GM23338 (cell line): ENCODE measurements at regions not wholly inside any gene's neighbourhood (a gene's known extent, or its start where the extent isn't known, plus 50 kb on each side); places are given as distances from the start of the nearest gene placed in this dataset.

ENCODE experiments used
- ATAC-seq: fragments of 200-7000 bp; cut with Tn5 transposase; 3 replicates; pipeline ENCODE4 v1.9.1; 2020
- DNase-seq: peaks from one replicate; pipeline ENCODE4 v3.0.0-alpha.2; 2015; ENCODE audit warnings: low spot score
- H2AFZ ChIP-seq: fragments of 200-600 bp; sonication (generic); 2 replicates; pipeline ENCODE4 v1.8.0; 2016; ENCODE audit warnings: antibody characterized with exemption, mild to moderate bottlenecking, moderate library complexity
- H3F3A ChIP-seq: fragments of 200-600 bp; sonication (generic); replicated peaks from 2 replicates; pipeline ENCODE4 v1.8.0; 2017; ENCODE audit warnings: antibody characterized with exemption, mixed run types, low read depth
- H3K27ac ChIP-seq: fragments of 200-600 bp; sonication (generic); 2 replicates; pipeline ENCODE4 v1.6.1; 2016; ENCODE audit warnings: low read depth
- H3K27me3 ChIP-seq: fragments of 200-600 bp; sonication (generic); 2 replicates; pipeline ENCODE4 v1.8.0; 2016; ENCODE audit warnings: mild to moderate bottlenecking, mixed run types, moderate library complexity; ENCODE audit not compliant: insufficient read depth
- H3K36me3 ChIP-seq: fragments of 200-600 bp; sonication (generic); 2 replicates; pipeline ENCODE4 v1.8.0; 2016; ENCODE audit warnings: mild to moderate bottlenecking; ENCODE audit not compliant: insufficient read depth
- H3K4me1 ChIP-seq: fragments of 200-600 bp; sonication (generic); 2 replicates; pipeline ENCODE4 v1.8.0; 2016; ENCODE audit warnings: mild to moderate bottlenecking, moderate library complexity; ENCODE audit not compliant: insufficient read depth
- H3K4me2 ChIP-seq: fragments of 200-600 bp; sonication (generic); 2 replicates; pipeline ENCODE4 v1.7.1; 2017; ENCODE audit warnings: mixed run types
- H3K4me3 ChIP-seq: fragments of 200-600 bp; sonication (generic); 2 replicates; pipeline ENCODE4 v1.6.1; 2016; ENCODE audit warnings: mixed run types
- H3K79me2 ChIP-seq: fragments of 200-600 bp; sonication (generic); replicated peaks from 2 replicates; pipeline ENCODE4 v1.8.0; 2017; ENCODE audit warnings: mild to moderate bottlenecking; ENCODE audit not compliant: insufficient read depth
- H3K9me2 ChIP-seq: fragments of 200-600 bp; sonication (generic); 2 replicates; pipeline ENCODE4 v1.8.0; 2017; ENCODE audit not compliant: insufficient read depth
- H4K20me1 ChIP-seq: fragments of 200-600 bp; sonication (generic); replicated peaks from 2 replicates; pipeline ENCODE4 v1.8.0; 2017; ENCODE audit warnings: mild to moderate bottlenecking; ENCODE audit not compliant: insufficient read depth
- H3K27ac Mint-ChIP-seq: 2 replicates; pipeline ENCODE4 v1.8.0; 2020; ENCODE audit warnings: inconsistent platforms, mild to moderate bottlenecking, moderate library complexity, mixed read lengths
- H3K27me3 Mint-ChIP-seq: 3 replicates; pipeline ENCODE4 v1.8.0; 2022; ENCODE audit warnings: low read depth, mild to moderate bottlenecking, moderate library complexity, mixed read lengths, inconsistent platforms; ENCODE audit not compliant: insufficient read depth, poor library complexity
- H3K36me3 Mint-ChIP-seq: 3 replicates; pipeline ENCODE4 v1.8.0; 2021; ENCODE audit warnings: low read depth, mild to moderate bottlenecking, inconsistent platforms, moderate library complexity, mixed read lengths
- H3K4me1 Mint-ChIP-seq: 3 replicates; pipeline ENCODE4 v1.8.0; 2020; ENCODE audit warnings: mild to moderate bottlenecking, inconsistent platforms, mixed read lengths
- H3K4me3 Mint-ChIP-seq: 3 replicates; pipeline ENCODE4 v1.8.0; 2021; ENCODE audit warnings: moderate library complexity, mild to moderate bottlenecking, inconsistent platforms, mixed read lengths
- H3K9me3 Mint-ChIP-seq: 3 replicates; pipeline ENCODE4 v1.8.0; 2020; ENCODE audit warnings: moderate library complexity, mild to moderate bottlenecking, inconsistent platforms, mixed read lengths
- CREB1 ChIP-seq: fragments of 250-450 bp; sonication (Bioruptor Pico); IDR thresholded peaks from 2 replicates; pipeline ENCODE4 v1.5.0; 2020; ENCODE audit warnings: low read depth, mild to moderate bottlenecking, moderate library complexity
- EZH2 ChIP-seq: fragments of 200-600 bp; sonication (generic); IDR thresholded peaks from one replicate; pipeline ENCODE4 v1.8.0; 2017; ENCODE audit warnings: antibody characterized with exemption, mild to moderate bottlenecking, low read depth; ENCODE audit not compliant: unreplicated experiment
- EZH2phosphoT487 ChIP-seq: fragments of 200-600 bp; sonication (generic); IDR thresholded peaks from one replicate; pipeline ENCODE4 v1.8.1; 2018; ENCODE audit warnings: antibody characterized with exemption; ENCODE audit not compliant: unreplicated experiment
- JUNB ChIP-seq: IDR thresholded peaks from one replicate; pipeline ENCODE4 v1.6.1; 2016; ENCODE audit warnings: antibody characterized with exemption; ENCODE audit not compliant: unreplicated experiment
- NANOG ChIP-seq: IDR thresholded peaks from 2 replicates; pipeline ENCODE4 v1.6.1; 2016; ENCODE audit warnings: antibody characterized with exemption, borderline replicate concordance
- POLR2AphosphoS5 ChIP-seq: IDR thresholded peaks from 2 replicates; pipeline ENCODE4 v1.6.1; 2016; ENCODE audit warnings: antibody characterized with exemption, low read depth
- STAT1 ChIP-seq: IDR thresholded peaks from one replicate; pipeline ENCODE4 v1.6.1; 2016; ENCODE audit warnings: antibody characterized with exemption; ENCODE audit not compliant: unreplicated experiment
- ZNF114 ChIP-seq: fragments of 250-450 bp; sonication (Bioruptor Pico); IDR thresholded peaks from 2 replicates; pipeline ENCODE4 v1.5.0; 2020; ENCODE audit warnings: mild to moderate bottlenecking, moderate library complexity
- ZNF331 ChIP-seq: fragments of 250-450 bp; sonication (Bioruptor Pico); IDR thresholded peaks from 2 replicates; pipeline ENCODE4 v1.5.0; 2020; ENCODE audit warnings: low read depth, mild to moderate bottlenecking, moderate library complexity
- TF ChIP-seq, protein P1 (sequence below): IDR thresholded peaks from 2 replicates; pipeline ENCODE4 v1.6.1; 2016; ENCODE audit warnings: antibody characterized with exemption
- TF ChIP-seq, protein P2 (sequence below), 2 experiments: fragments of 200-600 bp in 1 of 2; sonication (generic) in 1 of 2; conservative IDR thresholded peaks; 2 replicates each; pipeline versions ENCODE4 v1.5.1 to v1.6.1; 2016 to 2017; ENCODE audit warnings: antibody characterized with exemption in 2 of 2, low read depth in 2 of 2, mild to moderate bottlenecking in 2 of 2, moderate library complexity in 1 of 2
- TF ChIP-seq, protein P3 (sequence below): IDR thresholded peaks from one replicate; pipeline ENCODE4 v1.6.1; 2018; ENCODE audit warnings: antibody characterized with exemption; ENCODE audit not compliant: unreplicated experiment
- TF ChIP-seq, protein P4 (sequence below): fragments of 250-450 bp; sonication (Bioruptor Pico); IDR thresholded peaks from 2 replicates; pipeline ENCODE4 v1.5.0; 2020; ENCODE audit warnings: mild to moderate bottlenecking, moderate library complexity

DNA sequence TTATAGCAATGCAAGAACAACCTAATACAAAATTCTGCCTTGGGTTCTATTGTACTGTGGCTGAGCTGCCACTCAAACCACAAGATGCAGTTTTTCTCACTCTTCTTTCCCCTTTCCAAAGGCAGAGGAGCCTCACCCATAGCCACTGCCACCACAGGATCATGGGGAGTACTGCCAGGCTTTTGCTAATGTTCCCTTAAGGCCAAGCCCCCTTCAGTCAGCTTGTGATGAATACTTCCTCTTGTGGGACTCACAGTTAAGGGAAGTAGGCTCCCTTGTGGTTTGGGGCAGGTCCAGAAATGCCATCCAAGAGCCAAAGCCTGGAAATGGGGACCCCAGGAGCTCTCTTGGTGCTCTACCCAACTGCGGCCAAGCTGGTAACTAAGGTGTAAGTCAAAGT, 258.7 kb downstream of the SPATA31D1 start:
- DNase-seq (no peak), ATAC-seq (no peak)
- no peaks in the 10 kb centered on the region for H3F3A ChIP-seq

More for the DNA sequence above, 258.7 kb downstream of the SPATA31D1 start:
- no peaks in the 10 kb centered on the region for H4K20me1 ChIP-seq
- H3K36me3 Mint-ChIP-seq, result no peaks in the 10 kb centered on the region; the same call in 2 of the 3 replicates
- no peak overlapping the region for H3K27ac ChIP-seq
- H3K79me2 ChIP-seq, result no peaks in the 10 kb centered on the region
- H3K27ac Mint-ChIP-seq, result no peak overlapping the region
- H3K36me3 ChIP-seq, result no peaks in the 10 kb centered on the region
- peaks cover 4% of the 10 kb centered on the region; the same call in 1 of the 2 replicates for H3K9me2 ChIP-seq
- TF ChIP-seq, protein P1, sequence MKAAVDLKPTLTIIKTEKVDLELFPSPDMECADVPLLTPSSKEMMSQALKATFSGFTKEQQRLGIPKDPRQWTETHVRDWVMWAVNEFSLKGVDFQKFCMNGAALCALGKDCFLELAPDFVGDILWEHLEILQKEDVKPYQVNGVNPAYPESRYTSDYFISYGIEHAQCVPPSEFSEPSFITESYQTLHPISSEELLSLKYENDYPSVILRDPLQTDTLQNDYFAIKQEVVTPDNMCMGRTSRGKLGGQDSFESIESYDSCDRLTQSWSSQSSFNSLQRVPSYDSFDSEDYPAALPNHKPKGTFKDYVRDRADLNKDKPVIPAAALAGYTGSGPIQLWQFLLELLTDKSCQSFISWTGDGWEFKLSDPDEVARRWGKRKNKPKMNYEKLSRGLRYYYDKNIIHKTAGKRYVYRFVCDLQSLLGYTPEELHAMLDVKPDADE, result no peak
- TF ChIP-seq JUNB (no peak), ZNF331 (CRISPR knock-in tag) (no peak), EZH2 (no peak), NANOG (no peak), STAT1 (no peak), POLR2AphosphoS5 (no peak), ZNF114 (CRISPR knock-in tag) (no peak), EZH2phosphoT487 (no peak), CREB1 (CRISPR knock-in tag) (no peak)
- TF ChIP-seq, protein P2, sequence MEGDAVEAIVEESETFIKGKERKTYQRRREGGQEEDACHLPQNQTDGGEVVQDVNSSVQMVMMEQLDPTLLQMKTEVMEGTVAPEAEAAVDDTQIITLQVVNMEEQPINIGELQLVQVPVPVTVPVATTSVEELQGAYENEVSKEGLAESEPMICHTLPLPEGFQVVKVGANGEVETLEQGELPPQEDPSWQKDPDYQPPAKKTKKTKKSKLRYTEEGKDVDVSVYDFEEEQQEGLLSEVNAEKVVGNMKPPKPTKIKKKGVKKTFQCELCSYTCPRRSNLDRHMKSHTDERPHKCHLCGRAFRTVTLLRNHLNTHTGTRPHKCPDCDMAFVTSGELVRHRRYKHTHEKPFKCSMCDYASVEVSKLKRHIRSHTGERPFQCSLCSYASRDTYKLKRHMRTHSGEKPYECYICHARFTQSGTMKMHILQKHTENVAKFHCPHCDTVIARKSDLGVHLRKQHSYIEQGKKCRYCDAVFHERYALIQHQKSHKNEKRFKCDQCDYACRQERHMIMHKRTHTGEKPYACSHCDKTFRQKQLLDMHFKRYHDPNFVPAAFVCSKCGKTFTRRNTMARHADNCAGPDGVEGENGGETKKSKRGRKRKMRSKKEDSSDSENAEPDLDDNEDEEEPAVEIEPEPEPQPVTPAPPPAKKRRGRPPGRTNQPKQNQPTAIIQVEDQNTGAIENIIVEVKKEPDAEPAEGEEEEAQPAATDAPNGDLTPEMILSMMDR (conservative IDR thresholded peaks at IDR 0.05; ENCODE audit: low read depth in 2 of 2), result no peak
- TF ChIP-seq, protein P3, sequence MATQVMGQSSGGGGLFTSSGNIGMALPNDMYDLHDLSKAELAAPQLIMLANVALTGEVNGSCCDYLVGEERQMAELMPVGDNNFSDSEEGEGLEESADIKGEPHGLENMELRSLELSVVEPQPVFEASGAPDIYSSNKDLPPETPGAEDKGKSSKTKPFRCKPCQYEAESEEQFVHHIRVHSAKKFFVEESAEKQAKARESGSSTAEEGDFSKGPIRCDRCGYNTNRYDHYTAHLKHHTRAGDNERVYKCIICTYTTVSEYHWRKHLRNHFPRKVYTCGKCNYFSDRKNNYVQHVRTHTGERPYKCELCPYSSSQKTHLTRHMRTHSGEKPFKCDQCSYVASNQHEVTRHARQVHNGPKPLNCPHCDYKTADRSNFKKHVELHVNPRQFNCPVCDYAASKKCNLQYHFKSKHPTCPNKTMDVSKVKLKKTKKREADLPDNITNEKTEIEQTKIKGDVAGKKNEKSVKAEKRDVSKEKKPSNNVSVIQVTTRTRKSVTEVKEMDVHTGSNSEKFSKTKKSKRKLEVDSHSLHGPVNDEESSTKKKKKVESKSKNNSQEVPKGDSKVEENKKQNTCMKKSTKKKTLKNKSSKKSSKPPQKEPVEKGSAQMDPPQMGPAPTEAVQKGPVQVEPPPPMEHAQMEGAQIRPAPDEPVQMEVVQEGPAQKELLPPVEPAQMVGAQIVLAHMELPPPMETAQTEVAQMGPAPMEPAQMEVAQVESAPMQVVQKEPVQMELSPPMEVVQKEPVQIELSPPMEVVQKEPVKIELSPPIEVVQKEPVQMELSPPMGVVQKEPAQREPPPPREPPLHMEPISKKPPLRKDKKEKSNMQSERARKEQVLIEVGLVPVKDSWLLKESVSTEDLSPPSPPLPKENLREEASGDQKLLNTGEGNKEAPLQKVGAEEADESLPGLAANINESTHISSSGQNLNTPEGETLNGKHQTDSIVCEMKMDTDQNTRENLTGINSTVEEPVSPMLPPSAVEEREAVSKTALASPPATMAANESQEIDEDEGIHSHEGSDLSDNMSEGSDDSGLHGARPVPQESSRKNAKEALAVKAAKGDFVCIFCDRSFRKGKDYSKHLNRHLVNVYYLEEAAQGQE, result no peak
- TF ChIP-seq, protein P4, sequence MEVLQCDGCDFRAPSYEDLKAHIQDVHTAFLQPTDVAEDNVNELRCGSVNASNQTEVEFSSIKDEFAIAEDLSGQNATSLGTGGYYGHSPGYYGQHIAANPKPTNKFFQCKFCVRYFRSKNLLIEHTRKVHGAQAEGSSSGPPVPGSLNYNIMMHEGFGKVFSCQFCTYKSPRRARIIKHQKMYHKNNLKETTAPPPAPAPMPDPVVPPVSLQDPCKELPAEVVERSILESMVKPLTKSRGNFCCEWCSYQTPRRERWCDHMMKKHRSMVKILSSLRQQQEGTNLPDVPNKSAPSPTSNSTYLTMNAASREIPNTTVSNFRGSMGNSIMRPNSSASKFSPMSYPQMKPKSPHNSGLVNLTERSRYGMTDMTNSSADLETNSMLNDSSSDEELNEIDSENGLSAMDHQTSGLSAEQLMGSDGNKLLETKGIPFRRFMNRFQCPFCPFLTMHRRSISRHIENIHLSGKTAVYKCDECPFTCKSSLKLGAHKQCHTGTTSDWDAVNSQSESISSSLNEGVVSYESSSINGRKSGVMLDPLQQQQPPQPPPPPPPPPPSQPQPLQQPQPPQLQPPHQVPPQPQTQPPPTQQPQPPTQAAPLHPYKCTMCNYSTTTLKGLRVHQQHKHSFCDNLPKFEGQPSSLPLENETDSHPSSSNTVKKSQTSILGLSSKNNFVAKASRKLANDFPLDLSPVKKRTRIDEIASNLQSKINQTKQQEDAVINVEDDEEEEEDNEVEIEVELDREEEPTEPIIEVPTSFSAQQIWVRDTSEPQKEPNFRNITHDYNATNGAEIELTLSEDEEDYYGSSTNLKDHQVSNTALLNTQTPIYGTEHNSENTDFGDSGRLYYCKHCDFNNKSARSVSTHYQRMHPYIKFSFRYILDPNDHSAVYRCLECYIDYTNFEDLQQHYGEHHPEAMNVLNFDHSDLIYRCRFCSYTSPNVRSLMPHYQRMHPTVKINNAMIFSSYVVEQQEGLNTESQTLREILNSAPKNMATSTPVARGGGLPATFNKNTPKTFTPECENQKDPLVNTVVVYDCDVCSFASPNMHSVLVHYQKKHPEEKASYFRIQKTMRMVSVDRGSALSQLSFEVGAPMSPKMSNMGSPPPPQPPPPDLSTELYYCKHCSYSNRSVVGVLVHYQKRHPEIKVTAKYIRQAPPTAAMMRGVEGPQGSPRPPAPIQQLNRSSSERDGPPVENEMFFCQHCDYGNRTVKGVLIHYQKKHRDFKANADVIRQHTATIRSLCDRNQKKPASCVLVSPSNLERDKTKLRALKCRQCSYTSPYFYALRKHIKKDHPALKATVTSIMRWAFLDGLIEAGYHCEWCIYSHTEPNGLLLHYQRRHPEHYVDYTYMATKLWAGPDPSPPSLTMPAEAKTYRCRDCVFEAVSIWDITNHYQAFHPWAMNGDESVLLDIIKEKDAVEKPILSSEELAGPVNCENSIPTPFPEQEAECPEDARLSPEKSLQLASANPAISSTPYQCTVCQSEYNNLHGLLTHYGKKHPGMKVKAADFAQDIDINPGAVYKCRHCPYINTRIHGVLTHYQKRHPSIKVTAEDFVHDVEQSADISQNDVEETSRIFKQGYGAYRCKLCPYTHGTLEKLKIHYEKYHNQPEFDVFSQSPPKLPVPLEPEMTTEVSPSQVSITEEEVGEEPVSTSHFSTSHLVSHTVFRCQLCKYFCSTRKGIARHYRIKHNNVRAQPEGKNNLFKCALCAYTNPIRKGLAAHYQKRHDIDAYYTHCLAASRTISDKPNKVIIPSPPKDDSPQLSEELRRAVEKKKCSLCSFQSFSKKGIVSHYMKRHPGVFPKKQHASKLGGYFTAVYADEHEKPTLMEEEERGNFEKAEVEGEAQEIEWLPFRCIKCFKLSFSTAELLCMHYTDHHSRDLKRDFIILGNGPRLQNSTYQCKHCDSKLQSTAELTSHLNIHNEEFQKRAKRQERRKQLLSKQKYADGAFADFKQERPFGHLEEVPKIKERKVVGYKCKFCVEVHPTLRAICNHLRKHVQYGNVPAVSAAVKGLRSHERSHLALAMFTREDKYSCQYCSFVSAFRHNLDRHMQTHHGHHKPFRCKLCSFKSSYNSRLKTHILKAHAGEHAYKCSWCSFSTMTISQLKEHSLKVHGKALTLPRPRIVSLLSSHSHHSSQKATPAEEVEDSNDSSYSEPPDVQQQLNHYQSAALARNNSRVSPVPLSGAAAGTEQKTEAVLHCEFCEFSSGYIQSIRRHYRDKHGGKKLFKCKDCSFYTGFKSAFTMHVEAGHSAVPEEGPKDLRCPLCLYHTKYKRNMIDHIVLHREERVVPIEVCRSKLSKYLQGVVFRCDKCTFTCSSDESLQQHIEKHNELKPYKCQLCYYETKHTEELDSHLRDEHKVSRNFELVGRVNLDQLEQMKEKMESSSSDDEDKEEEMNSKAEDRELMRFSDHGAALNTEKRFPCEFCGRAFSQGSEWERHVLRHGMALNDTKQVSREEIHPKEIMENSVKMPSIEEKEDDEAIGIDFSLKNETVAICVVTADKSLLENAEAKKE (CRISPR knock-in tag), result no peak
- peaks cover 2% of the 10 kb centered on the region for H3K27me3 Mint-ChIP-seq
- no peak overlapping the region for H3K4me3 ChIP-seq
- H3K9me3 Mint-ChIP-seq, result peaks cover 9% of the 10 kb centered on the region; the same call in 2 of the 3 replicates
- no peaks in the 10 kb centered on the region for H3K27me3 ChIP-seq
- no peak overlapping the region for H3K4me2 ChIP-seq
- H2AFZ ChIP-seq, result peak overlapping the region; percentile 43; the same call in 1 of the 2 replicates
- no peaks in the 10 kb centered on the region for H3K4me1 ChIP-seq
- no peak overlapping the region for H3K4me3 Mint-ChIP-seq
- H3K4me1 Mint-ChIP-seq, result peaks cover 3% of the 10 kb centered on the region
